IMR-90 (cell line): ENCODE measurements at regions not wholly inside any gene's neighbourhood (a gene's known extent, or its start where the extent isn't known, plus 50 kb on each side); places are given as distances from the start of the nearest gene placed in this dataset.

Source experiments
- ATAC-seq: fragments of 200-7000 bp; cut with Tn5 transposase; 2 replicates; pipeline ENCODE4 v1.9.1; 2020; ENCODE audit warnings: low read depth, mild to moderate bottlenecking, moderate library complexity
- BruUV-seq: library from RNA; stranded (reverse); fragments of 400-500 nt; replicated peaks from 2 replicates; lab custom pipeline; 2021; lab: Mats Ljungman, UMichigan
- CTCF ChIA-PET: fragments of 300-600 bp; formaldehyde crosslinking; extraction: SDS; loops from one replicate; lab custom pipeline; 2021; ENCODE audit warnings: antibody characterized with exemption; lab: Yijun Ruan, JAX
- POLR2A ChIA-PET: fragments of 300-600 bp; sonication (Branson Sonifier 250); formaldehyde crosslinking; loops from one replicate; lab custom pipeline; 2022; ENCODE audit warnings: antibody characterized with exemption; ENCODE audit not compliant: unreplicated experiment; lab: Charles Lee
- DNase-seq: peaks from one replicate; pipeline ENCODE4 v3.0.0; 2013
- H2AFZ ChIP-seq: replicated peaks from 2 replicates; pipeline ENCODE3; 2013; ENCODE audit warnings: low read length, mild to moderate bottlenecking; ENCODE audit not compliant: poor library complexity
- H2AK5ac ChIP-seq: 2 replicates; pipeline ENCODE4 v1.6.1; 2013; ENCODE audit warnings: low read depth, low read length, inconsistent platforms
- H2AK9ac ChIP-seq: replicated peaks from 2 replicates; pipeline ENCODE3; 2013; ENCODE audit warnings: mild to moderate bottlenecking, low read depth, low read length, moderate library complexity; ENCODE audit not compliant: poor library complexity
- H2BK120ac ChIP-seq: 2 replicates; pipeline ENCODE4 v1.6.1; 2013; ENCODE audit warnings: low read depth, low read length, inconsistent platforms
- H2BK15ac ChIP-seq: 3 replicates; pipeline ENCODE4 v1.6.1; 2013; ENCODE audit warnings: low read depth, low read length, inconsistent platforms
- H2BK20ac ChIP-seq: 2 replicates; pipeline ENCODE4 v1.6.1; 2013; ENCODE audit warnings: low read depth, mild to moderate bottlenecking, inconsistent platforms, low read length, moderate library complexity
- H2BK5ac ChIP-seq: 2 replicates; pipeline ENCODE4 v1.6.1; 2013; ENCODE audit warnings: mild to moderate bottlenecking, low read depth, low read length, inconsistent platforms; ENCODE audit not compliant: poor library complexity, severe bottlenecking
- H3K14ac ChIP-seq: replicated peaks from 2 replicates; pipeline ENCODE4 v1.6.1; 2013; ENCODE audit warnings: low read depth, low read length, inconsistent platforms
- H3K18ac ChIP-seq: 2 replicates; pipeline ENCODE4 v1.6.1; 2013; ENCODE audit warnings: low read depth, low read length, control low read depth
- H3K23ac ChIP-seq: 2 replicates; pipeline ENCODE4 v1.6.1; 2013; ENCODE audit warnings: low read depth, low read length, inconsistent platforms
- H3K27ac ChIP-seq: 2 replicates; pipeline ENCODE4 v1.5.1; 2013; ENCODE audit warnings: mild to moderate bottlenecking, control low read depth, low read length; ENCODE audit not compliant: insufficient read depth
- H3K27me3 ChIP-seq: 2 replicates; pipeline ENCODE4 v1.6.1; 2013; ENCODE audit warnings: low read length; ENCODE audit not compliant: control insufficient read depth, insufficient read depth
- H3K36me3 ChIP-seq: 2 replicates; pipeline ENCODE4 v1.6.1; 2013; ENCODE audit warnings: low read length, mixed read lengths; ENCODE audit not compliant: control insufficient read depth, insufficient read depth
- H3K4ac ChIP-seq: 2 replicates; pipeline ENCODE4 v1.6.1; 2013; ENCODE audit warnings: low read depth, low read length, inconsistent platforms
- H3K4me1 ChIP-seq: 2 replicates; pipeline ENCODE4 v1.6.1; 2013; ENCODE audit warnings: low read length, mixed read lengths; ENCODE audit not compliant: control insufficient read depth, insufficient read depth
- H3K4me2 ChIP-seq: 2 replicates; pipeline ENCODE4 v1.6.1; 2013; ENCODE audit warnings: low read depth, mild to moderate bottlenecking, control low read depth, low read length, moderate library complexity
- H3K4me3 ChIP-seq: 2 replicates; pipeline ENCODE4 v1.5.1; 2013; ENCODE audit warnings: low read depth, mild to moderate bottlenecking, control low read depth, low read length, moderate library complexity; ENCODE audit not compliant: insufficient read depth
- H3K56ac ChIP-seq: 2 replicates; pipeline ENCODE4 v1.6.1; 2013; ENCODE audit warnings: low read length, inconsistent platforms; ENCODE audit not compliant: insufficient read depth; ENCODE audit errors: extremely low read depth
- H3K79me1 ChIP-seq, 2 experiments: 2 replicates each; pipeline ENCODE4 v1.6.1; 2013; ENCODE audit warnings: low read length in 2 of 2, inconsistent platforms in 1 of 2, low read depth in 1 of 2
- H3K9ac ChIP-seq: 2 replicates; pipeline ENCODE4 v1.6.1; 2013; ENCODE audit warnings: low read depth, low read length, control low read depth
- H3K9me1 ChIP-seq: 2 replicates; pipeline ENCODE4 v1.6.1; 2013; ENCODE audit warnings: low read length, inconsistent platforms; ENCODE audit not compliant: insufficient read depth
- H3K9me3 ChIP-seq: 2 replicates; pipeline ENCODE4 v1.6.1; 2013; ENCODE audit warnings: low read length; ENCODE audit not compliant: control insufficient read depth, insufficient read depth
- H4K20me1 ChIP-seq: 2 replicates; pipeline ENCODE4 v1.6.1; 2013; ENCODE audit warnings: low read length, inconsistent platforms; ENCODE audit not compliant: insufficient read depth
- H4K5ac ChIP-seq: 2 replicates; pipeline ENCODE4 v1.6.1; 2013; ENCODE audit warnings: mild to moderate bottlenecking, low read depth, low read length, control low read depth
- H4K8ac ChIP-seq, 2 experiments: 2 replicates each; pipeline ENCODE4 v1.6.1; 2013; ENCODE audit warnings: low read depth in 2 of 2, low read length in 2 of 2, control low read depth in 1 of 2, inconsistent platforms in 1 of 2
- H4K91ac ChIP-seq: 2 replicates; pipeline ENCODE4 v1.6.1; 2013; ENCODE audit warnings: low read depth, low read length, inconsistent platforms; ENCODE audit not compliant: insufficient read depth
- BHLHE40 ChIP-seq: fragments of 150-350 bp; IDR thresholded peaks from 2 replicates; pipeline ENCODE4 v1.6.1; 2016; ENCODE audit warnings: mild to moderate bottlenecking, low read depth, low read length
- CEBPB ChIP-seq: IDR thresholded peaks from 2 replicates; pipeline ENCODE4 v1.6.1; 2012; ENCODE audit warnings: low read depth, low read length, improper control_type of control experiment
- CHD1 ChIP-seq: IDR thresholded peaks from 2 replicates; pipeline ENCODE4 v1.6.1; 2012; ENCODE audit warnings: low read depth, low read length, improper control_type of control experiment
- CTCF ChIP-seq: conservative IDR thresholded peaks from 2 replicates; pipeline ENCODE4 v1.5.1; 2012; ENCODE audit warnings: mild to moderate bottlenecking, low read depth, low read length, improper control_type of control experiment
- ELK1 ChIP-seq: fragments of 150-350 bp; IDR thresholded peaks from 2 replicates; pipeline ENCODE4 v1.6.1; 2016; ENCODE audit warnings: low read depth, mild to moderate bottlenecking, low read length, moderate library complexity, borderline replicate concordance
- FOS ChIP-seq: fragments of 150-350 bp; IDR thresholded peaks from 2 replicates; pipeline ENCODE4 v1.6.1; 2016; ENCODE audit warnings: low read depth, low read length
- MAFK ChIP-seq: IDR thresholded peaks from 2 replicates; pipeline ENCODE4 v1.6.1; 2012; ENCODE audit warnings: low read depth, low read length, improper control_type of control experiment
- MAZ ChIP-seq: IDR thresholded peaks from 2 replicates; pipeline ENCODE4 v1.6.1; 2012; ENCODE audit warnings: low read depth, mild to moderate bottlenecking, low read length, improper control_type of control experiment, moderate library complexity, borderline replicate concordance
- MXI1 ChIP-seq: IDR thresholded peaks from 2 replicates; pipeline ENCODE4 v1.6.1; 2012; ENCODE audit warnings: low read depth, mild to moderate bottlenecking, low read length, moderate library complexity, borderline replicate concordance
- NFE2L2 ChIP-seq: fragments of 150-350 bp; IDR thresholded peaks from 2 replicates; pipeline ENCODE4 v1.6.1; 2016; ENCODE audit warnings: low read depth, mild to moderate bottlenecking, low read length
- POLR2A ChIP-seq: IDR thresholded peaks from 2 replicates; pipeline ENCODE4 v1.6.1; 2012; ENCODE audit warnings: mild to moderate bottlenecking, low read depth, low read length
- RAD21 ChIP-seq: IDR thresholded peaks from 2 replicates; pipeline ENCODE4 v1.6.1; 2012; ENCODE audit warnings: low read length, improper control_type of control experiment
- RCOR1 ChIP-seq: IDR thresholded peaks from 2 replicates; pipeline ENCODE4 v1.6.1; 2012; ENCODE audit warnings: mild to moderate bottlenecking, low read length, improper control_type of control experiment; ENCODE audit not compliant: insufficient replicate concordance
- RFX5 ChIP-seq: IDR thresholded peaks from 2 replicates; pipeline ENCODE4 v1.8.0; 2012; ENCODE audit warnings: low read depth, mild to moderate bottlenecking, low read length, moderate library complexity
- SMC3 ChIP-seq: fragments of 150-350 bp; IDR thresholded peaks from 2 replicates; pipeline ENCODE4 v1.6.1; 2016; ENCODE audit warnings: low read depth, mild to moderate bottlenecking, antibody characterized with exemption, low read length, moderate library complexity
- USF2 ChIP-seq: fragments of 150-350 bp; IDR thresholded peaks from 2 replicates; pipeline ENCODE4 v1.6.1; 2017; ENCODE audit warnings: mild to moderate bottlenecking, antibody characterized with exemption, low read length, low read depth
- WGBS, 2 experiments: methylation state at CpG; one replicate each; pipeline versions ENCODE4 v1.1.5 to v1.1.7; 2013; ENCODE audit warnings: missing lambda C conversion rate in 2 of 2; ENCODE audit not compliant: insufficient read length in 1 of 2; ENCODE audit errors: extremely low coverage in 2 of 2; 5-methylcytosine and 5-hydroxymethylcytosine counted together
- dilution Hi-C: fragments of 300-500 bp; cut with HindIII; formaldehyde crosslinking; loops from one replicate; pipeline ENCODE4 v1.14.3; 2018; ENCODE audit warnings: low sequenced_read_pairs; ENCODE audit not compliant: unreplicated experiment
- in situ Hi-C: fragments of 300-500 bp; cut with MboI; formaldehyde crosslinking; loops from 3 replicates; pipeline ENCODE4 v1.14.3; 2019; ENCODE audit warnings: low sequenced_read_pairs, inconsistent platforms, mixed read lengths
- intact Hi-C: fragments of 100-400 bp; cut with micrococcal nuclease; formaldehyde crosslinking; loops from 2 replicates; pipeline ENCODE4 v1.10.0; 2022

- H3K9me1 ChIP-seq, result no peaks in the 10 kb centered on the region
- H2BK5ac ChIP-seq, result no peak overlapping the region
- H4K20me1 ChIP-seq, result no peaks in the 10 kb centered on the region
- dilution Hi-C loops (no loop called here), in situ Hi-C loops (no loop called here), intact Hi-C loops (no loop called here)
- H3K4ac ChIP-seq, result no peak overlapping the region
- H3K56ac ChIP-seq, result no peak overlapping the region
- H3K4me2 ChIP-seq, result no peak overlapping the region
- POLR2A ChIA-PET, result no interaction called here
- no peaks in the 10 kb centered on the region for H3K27me3 ChIP-seq
- no peak overlapping the region for H4K5ac ChIP-seq
- H3K18ac ChIP-seq, result no peak overlapping the region
- H3K14ac ChIP-seq, result no peak overlapping the region
- no peak overlapping the region for H4K91ac ChIP-seq
- H3K9me3 ChIP-seq, result no peaks in the 10 kb centered on the region; the same call in 1 of the 2 replicates
- DNase-seq (no peak), ATAC-seq (no peak)
- no peak overlapping the region for H2BK120ac ChIP-seq
- no peaks in the 10 kb centered on the region for H3K36me3 ChIP-seq
- H3K4me3 ChIP-seq, result no peak overlapping the region
- no peak overlapping the region for H2BK20ac ChIP-seq
- no peaks in the 10 kb centered on the region for H3K79me1 ChIP-seq
- no peak overlapping the region for H2AFZ ChIP-seq
- WGBS, 2 experiments, result no CpG with 5 or more reads among the region's 3 CpGs
- BruUV-seq, result no TSS peak
- H2BK15ac ChIP-seq, result no peak overlapping the region
- H3K23ac ChIP-seq, result no peak overlapping the region
- TF ChIP-seq CEBPB (no peak), POLR2A (no peak), ELK1 (no peak), USF2 (no peak), BHLHE40 (no peak), RFX5 (no peak), SMC3 (no peak), MAZ (no peak), RCOR1 (no peak), MAFK (no peak), FOS (no peak), NFE2L2 (no peak), CTCF (no peak), CHD1 (no peak), MXI1 (no peak), RAD21 (no peak)
- no peak overlapping the region for H2AK5ac ChIP-seq
- no peaks in the 10 kb centered on the region for H3K4me1 ChIP-seq
- H2AK9ac ChIP-seq, result no peak overlapping the region
- CTCF ChIA-PET, result no interaction called here
- no peak overlapping the region for H3K27ac ChIP-seq
- H4K8ac ChIP-seq, result no peak overlapping the region
- no peak overlapping the region for H3K9ac ChIP-seq
These were observed 413.5 kb upstream of the CLINT1 start for GRCh38 chr5:158272409-158272808.
